GM18505 (cell line): ENCODE measurements at regions not wholly inside any gene's neighbourhood (a gene's known extent, or its start where the extent isn't known, plus 50 kb on each side); places are given as distances from the start of the nearest gene placed in this dataset.

Source experiments
- ATAC-seq: cut with Tn5 transposase; IDR thresholded peaks from one replicate; pipeline ENCODE4 v1.9.1; 2021; ENCODE audit not compliant: unreplicated experiment
- POLR2A ChIP-seq: IDR thresholded peaks from 4 replicates; pipeline ENCODE4 v1.6.1; 2011; ENCODE audit warnings: borderline replicate concordance; ENCODE audit not compliant: insufficient read depth, insufficient read length; ENCODE audit errors: extremely low read depth

DNA sequence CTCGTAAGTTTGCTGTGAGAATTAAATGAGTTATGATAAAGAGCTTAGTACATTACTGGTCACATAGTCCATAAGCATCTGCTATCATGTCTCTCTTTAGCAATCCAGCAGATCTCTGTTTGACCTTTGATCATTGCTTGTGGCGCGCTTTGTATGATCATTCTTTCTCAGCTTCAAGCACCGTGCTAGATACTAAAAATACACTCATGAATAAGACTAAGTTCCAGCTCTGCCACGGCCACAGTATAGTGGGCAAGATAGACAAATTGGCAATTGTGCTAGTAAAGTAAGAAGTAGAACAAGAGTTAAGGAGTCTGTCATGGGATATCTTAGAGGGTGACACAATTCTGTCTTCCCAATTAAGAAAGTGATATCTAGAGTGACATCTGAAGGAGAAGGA is 75.2 kb upstream of the ADGRF1 start:
- no peak for ATAC-seq
- no peak for TF ChIP-seq POLR2A

DNA sequence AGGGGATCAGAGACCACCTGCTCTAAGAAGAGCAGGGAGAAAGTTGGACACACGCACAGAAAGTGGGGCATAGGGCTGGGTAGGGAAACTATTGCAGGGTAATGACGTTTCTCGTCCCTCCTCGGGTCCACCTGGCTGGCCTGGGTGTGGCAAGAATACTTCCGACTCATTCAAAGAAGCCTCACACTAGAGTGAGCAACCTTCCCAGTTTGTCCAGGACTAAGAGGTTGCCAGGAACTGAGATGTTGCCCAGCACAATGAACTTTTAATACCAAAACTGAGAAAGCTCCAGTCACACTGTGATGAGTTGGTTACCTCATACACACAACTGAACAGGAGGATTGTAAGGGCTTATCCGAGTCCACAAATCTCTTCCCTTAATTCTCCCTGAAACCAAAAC is 74.5 kb upstream of the ADGRF1 start:
- ATAC-seq, result no peak

DNA sequence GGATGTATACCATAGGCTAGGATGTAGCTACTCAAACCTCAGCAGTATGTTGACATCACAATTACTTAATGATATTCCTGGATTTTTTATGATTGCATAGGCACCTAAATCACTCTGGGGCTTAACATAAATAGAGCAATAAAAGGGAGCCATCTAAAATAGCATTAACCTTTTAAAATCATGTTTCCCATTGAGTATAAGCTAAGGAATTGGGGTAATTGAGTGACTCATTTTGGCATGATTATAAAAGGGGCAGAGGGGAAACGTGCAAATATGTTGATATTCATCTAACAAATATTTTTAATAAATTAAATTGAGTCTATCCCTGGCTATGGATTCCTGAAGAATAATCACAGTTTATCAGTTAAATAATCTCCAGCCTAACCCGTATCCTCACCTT is 74.0 kb upstream of the ADGRF1 start:
- no peak for ATAC-seq
- no peak for TF ChIP-seq POLR2A

More for the DNA sequence above, 74.5 kb upstream of the ADGRF1 start:
- TF ChIP-seq POLR2A, result no peak

DNA sequence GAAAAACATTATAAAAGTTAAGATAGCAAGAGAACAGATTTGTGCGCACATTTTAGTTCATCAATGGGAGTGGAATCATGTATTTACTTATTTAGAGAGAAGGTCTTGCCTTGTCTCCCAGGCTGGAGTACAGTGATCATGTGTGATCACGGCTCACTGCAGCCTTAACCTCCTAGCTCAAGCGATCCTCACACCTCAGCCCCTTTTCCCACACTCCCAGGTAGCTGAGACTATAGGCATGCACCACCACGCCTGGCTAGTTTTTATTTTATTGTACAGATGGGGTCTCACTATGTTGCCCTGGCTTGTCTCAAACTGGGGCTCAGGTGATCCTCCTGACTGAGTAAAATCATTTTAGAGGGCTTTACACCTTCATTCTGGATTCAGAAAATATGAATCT is 72.3 kb upstream of the ADGRF1 start:
- ATAC-seq, result no peak
- TF ChIP-seq POLR2A, result no peak

DNA sequence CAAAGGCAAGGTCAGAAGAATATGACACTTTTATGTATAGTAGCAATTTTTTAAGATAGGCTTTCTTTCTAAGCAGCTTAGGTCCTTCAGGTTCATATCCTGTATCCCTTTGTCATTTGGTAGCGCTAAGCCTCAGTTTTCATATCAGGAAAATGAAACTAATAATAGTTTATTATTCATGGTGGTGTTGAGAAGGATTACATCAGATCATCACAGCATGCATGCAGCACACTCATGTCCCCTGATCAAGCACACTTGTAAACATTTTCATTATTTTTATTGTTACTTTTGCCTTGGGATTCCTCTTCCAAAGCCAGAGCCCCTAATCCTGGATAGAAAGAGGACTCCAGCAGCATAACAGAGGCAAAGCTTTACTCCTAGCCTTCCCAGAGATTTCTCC is 70.2 kb upstream of the ADGRF1 start:
- ATAC-seq, result no peak
- no peak for TF ChIP-seq POLR2A

DNA sequence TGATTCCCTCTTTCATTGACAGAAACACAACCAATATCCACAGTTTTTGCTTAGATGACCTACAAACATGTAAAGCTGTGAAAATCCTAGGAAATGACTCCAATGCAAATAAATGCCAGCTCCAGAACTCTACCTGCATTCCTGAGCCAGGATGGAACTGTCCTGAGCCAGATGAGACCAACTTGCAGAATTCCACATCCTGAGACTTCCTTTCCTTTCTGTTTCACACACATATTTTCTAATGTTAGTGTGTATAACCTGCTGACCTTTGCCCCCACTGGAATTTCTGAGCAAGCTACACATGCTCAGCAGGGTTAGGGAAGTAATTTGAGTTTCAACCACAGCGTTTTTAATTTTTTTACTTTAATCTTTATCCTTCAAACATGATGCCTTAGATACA is 69.6 kb upstream of the ADGRF1 start:
- ATAC-seq, result no peak
- no peak for TF ChIP-seq POLR2A

- TF ChIP-seq POLR2A, result no peak
- no peak for ATAC-seq
Observed at GRCh38 chr6:47109281-47109680, 67.1 kb upstream of the ADGRF1 start.

DNA sequence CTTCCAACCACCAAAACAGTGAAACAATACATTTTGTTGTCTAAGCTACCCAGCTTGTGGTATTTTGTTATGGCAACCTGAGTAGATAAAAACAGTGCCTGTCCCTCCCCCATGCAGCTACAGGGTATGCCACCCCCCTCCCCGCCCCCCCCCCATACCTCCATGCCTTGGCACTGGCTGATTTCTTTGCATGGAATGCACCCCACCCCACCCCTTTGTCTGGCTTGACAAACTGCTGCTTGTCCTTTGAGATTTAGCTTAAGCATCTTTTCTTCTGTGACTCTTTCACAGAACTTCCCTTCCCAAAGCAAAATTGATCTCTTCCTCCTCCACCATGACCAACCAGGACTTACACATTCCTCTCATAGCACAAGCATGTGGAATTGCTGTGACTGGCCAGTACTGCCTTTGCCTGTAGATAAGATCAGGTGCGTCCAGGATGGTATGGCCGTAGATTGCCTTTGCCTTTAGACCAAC is 64.6 kb upstream of the ADGRF1 start:
- no peak for ATAC-seq
- TF ChIP-seq POLR2A, result no peak

DNA sequence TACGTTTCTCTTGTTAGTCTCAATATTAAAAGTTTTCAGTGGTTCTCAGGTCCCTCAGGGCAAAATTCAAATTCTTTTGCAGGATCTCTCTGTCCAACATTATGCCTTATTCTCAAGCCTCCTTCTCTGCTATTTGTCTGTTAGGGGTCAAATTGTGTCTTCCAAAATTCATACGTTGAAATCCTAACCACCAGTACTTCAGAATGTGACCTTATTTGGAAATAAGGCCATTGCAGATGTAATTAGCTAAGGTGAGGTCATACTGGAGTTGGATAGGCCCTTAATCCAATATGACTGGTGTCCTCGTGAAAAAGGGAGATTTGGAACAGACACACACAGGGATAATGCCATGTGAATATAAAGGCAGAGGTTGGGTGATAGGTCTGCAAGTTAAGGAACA is 64.1 kb upstream of the ADGRF1 start:
- TF ChIP-seq POLR2A, result no peak
- no peak for ATAC-seq

DNA sequence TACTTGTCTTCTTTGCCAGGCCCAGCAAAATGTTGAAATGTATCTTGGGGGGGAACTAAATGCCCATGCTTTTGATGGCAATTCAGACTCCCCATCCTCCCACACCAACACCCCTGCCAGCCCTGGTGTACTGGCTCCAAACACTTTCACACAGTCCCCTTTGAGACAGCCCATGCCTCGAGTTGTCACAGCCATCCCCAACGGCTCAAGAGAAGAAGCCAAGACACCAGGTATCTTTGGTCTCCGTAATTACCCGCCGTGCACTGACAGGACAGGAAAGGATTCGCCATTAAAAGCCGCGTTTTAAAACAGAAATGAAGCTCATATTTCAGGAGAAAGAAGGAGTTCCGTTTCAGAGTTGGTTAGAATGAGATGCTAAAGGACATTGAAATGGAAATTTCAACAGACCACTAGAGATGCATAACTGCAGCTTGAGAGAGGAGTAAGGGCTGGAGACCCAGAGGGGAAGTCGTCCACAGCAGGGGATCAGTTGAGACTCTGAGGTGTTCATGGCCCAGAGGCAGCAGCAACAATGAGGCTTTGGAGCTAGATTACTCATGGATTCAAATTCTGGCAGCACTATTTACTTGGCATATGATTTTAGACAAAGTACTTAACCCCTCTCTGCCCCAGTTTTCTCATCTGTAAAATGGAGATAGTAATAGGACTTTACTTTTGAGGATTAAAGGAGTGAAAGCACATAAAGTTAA is 63.5 kb upstream of the ADGRF1 start:
- ATAC-seq, result no peak
- no peak for TF ChIP-seq POLR2A

GRCh38 chr6:47103931-47104330 is 61.8 kb upstream of the ADGRF1 start:
- ATAC-seq, result no peak
- no peak for TF ChIP-seq POLR2A

GRCh38 chr6:47102331-47102730 is 60.2 kb upstream of the ADGRF1 start:
- TF ChIP-seq POLR2A, result no peak
- ATAC-seq, result no peak

DNA sequence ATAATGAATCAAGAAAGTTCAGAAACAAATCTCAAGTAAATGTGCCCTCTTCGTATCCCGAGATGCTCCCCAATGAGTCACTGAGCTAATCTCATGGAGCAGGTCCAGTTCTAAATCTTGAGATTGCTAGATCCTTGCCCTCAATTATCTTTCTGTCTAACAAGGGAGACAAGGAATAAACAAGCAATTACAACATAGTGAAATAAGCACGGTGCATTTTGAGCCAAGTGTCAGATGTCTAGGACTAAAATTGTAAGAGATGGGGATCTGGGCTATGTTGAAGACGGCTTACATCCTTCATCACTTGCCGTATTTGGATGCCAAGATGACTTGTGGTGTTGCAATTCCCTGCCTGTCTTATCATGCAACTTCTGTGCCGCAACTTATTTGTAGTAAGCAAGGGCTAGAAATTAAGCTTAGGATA is 56.5 kb upstream of the ADGRF1 start:
- ATAC-seq, result no peak
- TF ChIP-seq POLR2A, result no peak

GRCh38 chr6:47097092-47097945 is 55.2 kb upstream of the ADGRF1 start:
- peak; percentile 96 for ATAC-seq
- no peak for TF ChIP-seq POLR2A
